HG03520 (cell line): ENCODE measurements at regions not wholly inside any gene's neighbourhood (a gene's known extent, or its start where the extent isn't known, plus 50 kb on each side); places are given as distances from the start of the nearest gene placed in this dataset.
A peak's percentile ranks its signal among the peaks of the same experiment; 100 is the strongest.

Experiments
- ATAC-seq: cut with Tn5 transposase; IDR thresholded peaks from one replicate; pipeline ENCODE4 v1.9.1; 2021; ENCODE audit warnings: mild to moderate bottlenecking, moderate library complexity; ENCODE audit not compliant: unreplicated experiment

DNA sequence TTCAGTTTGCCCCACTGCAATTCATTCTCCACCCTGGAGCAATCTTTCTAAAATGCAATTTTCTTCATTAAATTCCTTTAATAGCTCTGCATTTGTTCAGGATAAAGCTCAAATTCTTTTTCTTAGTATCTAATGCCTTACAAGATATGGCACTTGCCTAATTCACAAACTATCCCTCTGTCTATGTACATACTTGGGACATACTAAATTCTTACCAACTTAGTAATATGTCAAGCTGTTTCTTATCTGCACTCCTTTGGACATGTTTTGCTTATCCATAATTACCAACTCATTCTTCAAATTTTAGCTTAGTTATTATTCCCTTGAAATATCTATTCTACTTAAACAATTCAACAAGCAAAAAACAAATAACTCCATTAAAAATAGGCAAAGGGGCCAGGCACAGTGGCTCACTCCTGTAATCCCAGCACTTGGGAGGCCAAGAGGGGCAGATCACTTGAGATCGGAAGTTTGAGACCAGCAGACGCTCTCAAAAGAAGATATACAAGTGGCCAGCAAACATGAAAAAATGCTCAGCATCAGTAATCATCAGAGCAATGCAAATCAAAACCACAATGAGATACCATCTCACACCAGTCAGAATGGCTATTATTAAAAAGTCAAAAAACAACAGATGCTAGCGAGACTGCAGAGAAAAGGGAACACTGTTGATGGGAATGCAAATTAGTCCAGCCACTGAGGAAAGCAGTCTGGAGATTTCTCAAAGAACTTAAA is 96.9 kb downstream of the FAM76B start:
- ATAC-seq, result no peak

- ATAC-seq, result no peak
Observed at GRCh38 chr11:95690100-95690499, 99.5 kb downstream of the FAM76B start.

DNA sequence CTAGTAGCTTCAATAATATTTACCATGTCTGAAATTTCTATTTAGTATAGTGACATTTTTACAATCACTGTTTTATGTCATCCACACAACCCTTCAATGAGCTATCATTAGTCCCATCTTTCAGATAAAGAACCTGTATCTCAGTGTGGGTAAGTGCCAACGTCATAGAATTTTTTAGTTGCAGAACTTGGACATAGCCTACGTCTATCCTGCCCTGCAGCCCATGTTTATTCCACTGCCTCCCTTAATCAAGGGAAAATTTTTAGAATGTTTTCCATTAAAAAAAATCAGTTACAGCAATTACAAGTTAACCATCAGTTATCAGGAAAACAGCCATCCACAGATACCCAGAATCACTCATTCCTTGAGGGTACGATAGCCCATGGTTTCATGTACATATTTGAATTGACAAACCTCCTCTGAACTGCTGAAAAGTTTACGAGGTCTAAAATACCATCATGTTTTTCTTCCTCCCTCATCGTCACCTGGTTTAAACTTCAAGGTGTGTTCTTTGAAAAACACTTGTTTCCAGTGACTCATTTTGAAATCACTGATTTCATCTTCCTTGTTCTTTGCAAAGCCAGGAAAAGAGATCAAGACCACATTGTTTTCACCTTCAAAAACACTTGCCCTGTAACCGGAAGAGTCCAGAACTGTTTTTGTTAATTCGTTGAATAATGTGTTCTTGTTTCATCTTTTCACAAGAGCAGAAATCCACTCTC is 100.9 kb downstream of the FAM76B start:
- no peak for ATAC-seq

DNA sequence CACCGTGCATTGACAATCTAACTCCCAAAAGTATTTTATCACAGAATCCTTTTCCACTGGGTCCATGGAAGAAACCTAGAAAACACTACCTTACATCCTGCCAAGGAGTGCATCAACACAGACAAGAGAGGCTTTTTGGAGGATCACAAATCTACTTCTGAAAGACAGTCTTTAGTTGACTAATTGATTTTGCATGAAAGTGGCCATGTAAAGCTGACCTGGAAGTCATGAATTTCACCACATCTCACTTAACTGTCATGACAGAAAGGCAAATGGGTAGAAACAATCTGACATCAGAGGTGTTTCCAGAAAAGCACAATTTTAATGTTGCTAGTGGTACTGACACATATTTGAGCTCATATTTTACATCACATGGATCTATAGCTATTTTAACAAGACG is 101.6 kb downstream of the FAM76B start:
- no peak for ATAC-seq

DNA sequence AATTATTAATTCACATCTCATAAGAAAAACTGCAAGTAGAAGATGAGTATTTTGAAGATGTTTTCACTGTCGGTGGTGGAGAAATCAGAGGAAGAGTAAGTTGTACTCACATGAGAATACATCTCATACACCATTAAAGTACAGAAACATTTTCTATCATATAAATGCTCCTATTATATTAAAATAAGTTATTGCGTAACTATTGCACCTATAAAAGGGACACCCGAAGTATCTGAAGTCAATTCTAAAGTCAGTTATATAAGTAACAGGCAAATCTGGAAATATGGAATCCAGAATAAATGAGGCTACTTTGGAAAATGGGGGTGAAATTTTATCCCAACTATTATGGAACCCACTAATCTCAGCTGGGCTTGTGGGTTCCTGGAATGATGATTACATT is 103.3 kb downstream of the FAM76B start:
- ATAC-seq, result no peak

- no peak for ATAC-seq
Observed at GRCh38 chr11:95684701-95685100, 104.9 kb downstream of the FAM76B start.

- ATAC-seq, result no peak
Observed at GRCh38 chr11:95684170-95684569, 105.4 kb downstream of the FAM76B start.

DNA sequence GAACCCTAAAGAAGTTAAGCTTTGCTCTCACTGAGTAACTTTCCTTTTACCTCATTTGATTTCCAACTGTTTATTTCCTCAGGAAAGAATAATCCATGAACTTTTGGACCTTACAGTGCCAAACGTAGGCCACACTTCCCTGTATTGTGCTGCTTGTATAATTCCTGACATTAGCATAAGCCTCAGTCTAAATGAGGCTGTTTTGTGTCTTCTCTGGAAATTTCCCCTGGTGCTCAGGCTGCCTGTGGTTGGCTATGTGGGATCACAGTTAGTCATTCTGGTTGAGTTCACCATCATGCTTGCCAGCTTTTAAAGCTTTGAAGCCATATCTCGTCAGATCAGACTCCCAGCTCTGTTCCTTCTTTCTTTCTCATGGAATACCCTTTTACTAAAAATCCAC is 107.0 kb downstream of the FAM76B start:
- ATAC-seq, result no peak

- ATAC-seq, result peak; percentile 65
Observed at GRCh38 chr11:95680169-95680929, 109.2 kb downstream of the FAM76B start.

DNA sequence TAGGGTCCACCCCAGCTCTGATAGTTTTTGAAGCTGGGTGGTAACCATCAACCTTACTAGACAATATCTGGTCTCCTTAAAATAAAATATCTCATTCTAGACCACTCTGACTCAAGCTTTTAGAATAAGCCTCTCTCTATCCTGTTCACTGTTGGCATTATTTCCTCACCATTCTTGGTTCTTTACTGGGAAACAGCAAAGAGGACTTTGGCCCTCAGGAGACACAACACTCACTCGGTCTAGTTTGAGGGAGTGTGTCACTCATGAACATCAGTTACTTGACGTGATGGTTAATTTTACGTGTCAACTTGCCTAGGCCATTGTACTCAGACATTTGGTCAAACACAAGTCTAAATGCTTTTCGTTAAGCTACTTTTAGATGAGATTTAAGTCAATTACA is 110.6 kb downstream of the FAM76B start:
- ATAC-seq, result no peak

DNA sequence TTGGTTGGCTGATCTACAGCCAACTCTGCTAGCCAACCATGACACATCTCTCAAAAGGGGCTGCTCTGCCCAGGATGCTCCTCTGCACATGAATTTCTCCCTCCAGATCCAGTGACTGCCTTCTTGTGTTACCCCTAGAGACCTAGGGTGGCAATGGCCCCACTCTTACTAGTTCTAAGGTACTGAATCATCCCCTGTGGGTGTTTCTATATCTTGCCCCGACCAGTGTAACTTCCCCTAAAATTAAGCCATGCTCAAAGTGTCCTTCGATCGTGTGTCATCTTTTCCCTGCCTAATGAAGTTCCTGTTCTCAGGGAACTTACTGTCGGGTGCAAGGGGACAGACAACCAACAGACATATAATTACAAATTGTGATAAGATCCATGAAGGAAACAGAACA is 113.3 kb downstream of the FAM76B start:
- no peak for ATAC-seq

- no peak for ATAC-seq
Observed at GRCh38 chr11:95675585-95675984, 114.0 kb downstream of the FAM76B start.

- no peak for ATAC-seq
Observed at GRCh38 chr11:95674657-95675358, 114.8 kb downstream of the FAM76B start.

DNA sequence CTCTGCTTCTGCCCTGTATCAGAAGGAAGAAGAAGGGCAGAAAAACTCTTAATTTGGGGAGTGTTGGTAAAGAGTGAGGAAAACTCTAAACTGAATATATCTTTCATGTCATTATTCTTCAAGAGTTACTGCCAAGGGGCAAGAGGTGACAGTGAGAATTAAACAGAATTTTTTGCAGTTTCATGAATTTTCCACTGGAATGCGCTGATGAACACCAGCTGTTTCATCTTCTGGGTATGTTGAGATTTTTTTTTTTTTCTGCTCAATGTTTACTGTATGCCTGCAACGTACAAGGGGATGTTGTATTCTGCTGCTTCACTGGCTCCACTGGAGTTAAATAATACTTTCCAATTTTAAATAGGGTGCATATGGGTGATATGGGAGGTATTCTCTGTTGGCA is 117.8 kb downstream of the FAM76B start:
- ATAC-seq, result no peak

- no peak for ATAC-seq
Observed at GRCh38 chr11:95668131-95668530, 121.5 kb downstream of the FAM76B start.

- no peak for ATAC-seq
Observed at GRCh38 chr11:95661162-95661561, 128.4 kb downstream of the FAM76B start.

DNA sequence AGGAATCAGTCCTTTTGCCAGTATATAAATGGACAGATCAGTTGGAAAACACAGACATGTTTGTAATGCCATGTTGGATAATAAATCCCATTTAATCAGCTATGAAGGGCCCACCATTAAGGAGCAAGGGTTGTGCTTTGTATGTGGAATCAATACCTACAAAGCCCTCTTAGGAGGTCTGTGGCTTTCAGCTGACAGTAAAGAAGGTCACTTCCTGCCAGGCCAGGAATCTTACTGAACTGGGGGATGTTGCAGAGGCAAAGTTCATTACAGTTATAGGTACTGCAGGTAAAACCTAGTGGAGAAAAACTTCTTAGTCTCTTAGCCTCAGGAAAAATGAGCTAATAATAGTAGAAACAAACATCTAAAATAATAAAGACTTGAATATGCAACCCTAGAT is 129.5 kb downstream of the FAM76B start:
- ATAC-seq, result no peak

DNA sequence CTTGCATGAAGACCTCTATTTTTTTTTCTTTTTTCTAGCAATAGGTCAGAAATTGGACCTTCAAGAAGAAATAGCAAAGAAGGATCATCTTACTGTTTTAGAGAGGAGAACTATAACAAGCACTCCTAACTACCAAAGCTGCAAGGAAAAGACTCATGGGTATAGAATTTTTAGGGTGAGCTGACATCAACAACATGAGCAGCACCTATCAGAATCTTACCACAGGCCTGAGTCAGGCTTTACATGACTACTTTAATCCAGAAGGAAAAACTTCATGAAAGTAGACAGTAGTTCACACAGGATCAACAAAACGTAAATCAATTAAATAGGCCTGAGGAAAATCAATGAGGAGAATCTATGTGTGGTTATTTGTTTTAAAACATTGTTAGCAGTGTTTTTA is 130.5 kb downstream of the FAM76B start:
- no peak for ATAC-seq

GRCh38 chr11:95655536-95655935 is 134.0 kb downstream of the FAM76B start:
- no peak for ATAC-seq

GRCh38 chr11:95653680-95654079 is 135.9 kb downstream of the FAM76B start:
- no peak for ATAC-seq

DNA sequence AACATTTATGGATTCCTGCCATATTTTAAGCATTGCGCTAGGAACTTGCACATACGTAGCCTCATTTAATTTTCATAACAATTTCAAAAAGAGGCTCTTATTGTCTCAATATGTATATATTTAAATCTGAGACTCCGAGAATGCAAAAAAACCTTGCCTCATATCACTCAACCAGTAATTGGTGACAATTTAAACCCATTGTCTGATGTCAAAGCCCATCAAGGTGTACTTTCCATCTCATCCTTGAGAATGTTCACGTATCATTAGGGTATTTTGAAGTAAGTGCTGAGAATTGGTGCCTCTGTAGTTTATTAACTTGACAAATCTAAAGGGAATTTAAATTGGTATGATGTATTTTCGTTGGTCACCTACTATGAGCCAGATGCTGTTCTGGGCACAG is 136.5 kb downstream of the FAM76B start:
- no peak for ATAC-seq
